ENCODE measurements at regions not wholly inside any gene's neighbourhood (a gene's known extent, or its start where the extent isn't known, plus 50 kb on each side); places are given as distances from the start of the nearest gene placed in this dataset.

- Histone ChIP-seq H3K27ac (peak overlapping the region in 1 of 12 donors; percentile 22), H3K36me3 (no peaks in the 10 kb centered on the region), H3K27me3 (no peaks in the 10 kb centered on the region), H3K4me3 (no peak overlapping the region), H3K4me1 (peaks cover 0 to 17% (median 0%) of the 10 kb centered on the region in 12 donors), H3K9me3 (peaks cover 0 to 4% (median 0%) of the 10 kb centered on the region in 12 donors)
- intact Hi-C loops (cut with DNase I), result no loop called here
- 59 to 70% (median 62%) methylated on average over 2 of the region's 2 CpGs for WGBS, 4 donors
- DNase-seq (no peak), ATAC-seq (no peak)
- TF ChIP-seq CTCF (IDR thresholded peaks at IDR 0.05) (no peak), POLR2A (IDR thresholded peaks at IDR 0.05) (no peak)
Observed at GRCh38 chr2:188853307-188853706, 120.9 kb upstream of the COL3A1 start.

DNA sequence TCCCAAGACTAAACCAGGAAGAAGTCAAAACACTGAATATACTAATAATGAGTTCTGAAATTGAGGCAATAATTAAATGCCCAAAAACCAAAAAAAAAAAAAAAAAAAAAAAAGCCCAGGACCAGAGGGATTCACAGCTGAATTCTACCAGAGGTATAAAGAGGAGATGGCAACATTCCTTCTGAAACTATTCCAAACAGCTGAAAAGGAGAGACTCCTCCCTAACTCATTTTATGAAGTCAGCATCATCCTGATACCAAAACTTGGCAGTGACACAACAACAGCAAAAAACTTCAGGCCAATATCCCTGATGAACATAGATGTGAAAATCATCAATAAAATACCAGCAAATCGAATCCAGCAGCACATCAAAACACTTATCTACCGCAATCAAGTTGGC lies 108.5 kb upstream of the COL3A1 start:
- intact Hi-C loops (cut with DNase I), result no loop called here
- Histone ChIP-seq H3K27ac (no peak overlapping the region), H3K9me3 (peaks cover 0 to 23% (median 9%) of the 10 kb centered on the region in 12 donors), H3K36me3 (no peaks in the 10 kb centered on the region), H3K4me1 (peaks cover 0 to 11% (median 0%) of the 10 kb centered on the region in 12 donors), H3K4me3 (no peak overlapping the region), H3K27me3 (no peaks in the 10 kb centered on the region)
- ATAC-seq (no peak), DNase-seq (no peak)
- TF ChIP-seq POLR2A (IDR thresholded peaks at IDR 0.05) (no peak), CTCF (IDR thresholded peaks at IDR 0.05) (no peak)
- WGBS, 4 donors, result 72 to 79% (median 76%) methylated on average over 2 of the region's 2 CpGs

GRCh38 chr2:188869550-188869949 lies 104.6 kb upstream of the COL3A1 start:
- ATAC-seq (no peak), DNase-seq (no peak)
- TF ChIP-seq POLR2A (IDR thresholded peaks at IDR 0.05), result no peak
- TF ChIP-seq CTCF (IDR thresholded peaks at IDR 0.05), result no peak
- intact Hi-C loops (cut with DNase I), result no loop called here
- peak overlapping the region in 2 of 12 donors; percentile 5 to 29 for H3K27ac ChIP-seq
- H3K4me1 ChIP-seq, result peaks cover 0 to 11% (median 0%) of the 10 kb centered on the region in 12 donors
- 14 to 24% (median 19%) methylated on average over 2 of the region's 2 CpGs for WGBS, 4 donors
- no peaks in the 10 kb centered on the region for H3K27me3 ChIP-seq
- peaks cover 0 to 19% (median 9%) of the 10 kb centered on the region in 12 donors for H3K9me3 ChIP-seq
- no peak overlapping the region for H3K4me3 ChIP-seq
- H3K36me3 ChIP-seq, result no peaks in the 10 kb centered on the region

DNA sequence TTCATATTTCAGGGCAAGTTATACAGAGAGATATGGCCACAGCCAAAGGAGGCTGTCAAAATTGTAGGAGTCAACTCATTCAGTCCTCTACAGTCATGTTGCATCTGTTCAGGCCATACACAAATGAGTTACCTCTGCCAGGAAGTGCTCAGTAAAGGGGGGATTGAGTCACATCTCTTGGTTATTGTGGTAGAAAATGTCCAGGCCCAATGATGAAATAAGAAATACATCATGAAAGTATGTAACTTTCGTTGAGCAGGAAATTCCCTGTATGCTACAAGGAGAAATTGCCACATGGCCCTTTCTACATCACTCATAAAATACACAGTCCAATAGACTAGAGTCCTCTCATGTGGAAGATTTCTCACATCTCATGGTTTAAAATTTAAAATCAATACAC lies 103.9 kb upstream of the COL3A1 start:
- Histone ChIP-seq H3K4me1 (peaks cover 0 to 11% (median 0%) of the 10 kb centered on the region in 12 donors), H3K9me3 (peaks cover 0 to 19% (median 9%) of the 10 kb centered on the region in 12 donors), H3K4me3 (no peak overlapping the region), H3K27ac (no peak overlapping the region), H3K27me3 (no peaks in the 10 kb centered on the region), H3K36me3 (no peaks in the 10 kb centered on the region)
- TF ChIP-seq CTCF (IDR thresholded peaks at IDR 0.05), result no peak
- no peak for TF ChIP-seq POLR2A (IDR thresholded peaks at IDR 0.05)
- DNase-seq (no peak), ATAC-seq (peak in 1 of 4 donors; percentile 16)
- 75 to 82% (median 79%) methylated on average over 1 of the region's 1 CpG for WGBS, 4 donors
- intact Hi-C loops (cut with DNase I), result no loop called here

Measured in heart left ventricle (tissue), 16 donors.